A172 (cell line): ENCODE measurements at regions not wholly inside any gene's neighbourhood (a gene's known extent, or its start where the extent isn't known, plus 50 kb on each side); places are given as distances from the start of the nearest gene placed in this dataset.

Experiments
- DNase-seq: peaks from one replicate; pipeline ENCODE4 v3.0.0-alpha.2; 2015; ENCODE audit warnings: low spot score

- peak; percentile 80 for DNase-seq
These were observed 190.3 kb downstream of the RBFOX3 start for GRCh38 chr17:79420318-79421243.

GRCh38 chr17:79417476-79417988, 193.3 kb downstream of the RBFOX3 start:
- no peak for DNase-seq

- DNase-seq = no peak
These were observed 194.9 kb downstream of the RBFOX3 start for GRCh38 chr17:79415909-79416308.

- DNase-seq = no peak
These were observed 195.5 kb downstream of the RBFOX3 start for GRCh38 chr17:79415365-79415764.

- no peak for DNase-seq
These were observed 196.0 kb downstream of the RBFOX3 start for GRCh38 chr17:79414793-79415211.

- no peak for DNase-seq
These were observed 196.6 kb downstream of the RBFOX3 start for GRCh38 chr17:79414063-79414792.

- DNase-seq = no peak
These were observed 197.2 kb downstream of the RBFOX3 start for GRCh38 chr17:79413611-79414010.

GRCh38 chr17:79412886-79413390, 197.9 kb downstream of the RBFOX3 start:
- no peak for DNase-seq

GRCh38 chr17:79412110-79412509, 198.7 kb downstream of the RBFOX3 start:
- DNase-seq = no peak

GRCh38 chr17:79411419-79411818, 199.4 kb downstream of the RBFOX3 start:
- DNase-seq = no peak

- no peak for DNase-seq
These were observed 200.2 kb downstream of the RBFOX3 start for GRCh38 chr17:79410681-79411080.

- no peak for DNase-seq
These were observed 202.6 kb downstream of the RBFOX3 start for GRCh38 chr17:79408251-79408650.

- DNase-seq = no peak
These were observed 203.5 kb downstream of the RBFOX3 start for GRCh38 chr17:79407385-79407784.

- DNase-seq = peak; percentile 38
These were observed 204.5 kb downstream of the RBFOX3 start for GRCh38 chr17:79406316-79406715.

- no peak for DNase-seq
These were observed 205.0 kb downstream of the RBFOX3 start for GRCh38 chr17:79405823-79406222.

- DNase-seq = no peak
These were observed 206.5 kb downstream of the RBFOX3 start for GRCh38 chr17:79404136-79404911.

- no peak for DNase-seq
These were observed 208.9 kb downstream of the RBFOX3 start for GRCh38 chr17:79401704-79402674.

GRCh38 chr17:79400989-79401703, 209.7 kb downstream of the RBFOX3 start:
- DNase-seq = peak; percentile 46

GRCh38 chr17:79399610-79400144, 211.2 kb downstream of the RBFOX3 start:
- no peak for DNase-seq
